ENCODE measurements at regions not wholly inside any gene's neighbourhood (a gene's known extent, or its start where the extent isn't known, plus 50 kb on each side); places are given as distances from the start of the nearest gene placed in this dataset.

DNA sequence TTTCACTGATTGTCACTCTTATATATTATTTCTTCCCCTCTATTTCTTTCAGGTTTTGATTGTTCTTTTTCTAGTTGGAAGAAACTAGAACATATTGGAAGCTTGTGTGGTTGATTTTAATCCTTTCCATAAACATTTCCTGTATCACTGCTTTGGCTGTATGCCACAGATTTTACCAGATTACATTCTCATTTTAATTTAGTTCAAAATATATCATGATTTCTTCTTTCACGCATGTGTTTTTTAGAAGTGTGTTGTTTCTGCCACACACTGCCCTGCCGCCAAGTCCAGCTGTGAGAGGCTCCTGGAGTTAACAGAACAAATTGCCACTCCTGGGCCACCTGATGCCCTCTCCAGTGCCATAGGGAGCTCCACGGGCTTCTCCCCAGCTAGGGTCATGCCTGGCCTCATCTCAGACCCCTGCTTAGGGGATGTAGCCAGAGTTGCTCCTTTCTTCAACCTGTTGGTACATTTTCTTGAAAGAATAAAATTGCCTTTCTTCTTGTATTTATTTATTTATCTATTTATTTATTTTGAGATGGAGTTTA, 206.2 kb upstream of the COPS8 start:
- DNase-seq = no peak

DNA sequence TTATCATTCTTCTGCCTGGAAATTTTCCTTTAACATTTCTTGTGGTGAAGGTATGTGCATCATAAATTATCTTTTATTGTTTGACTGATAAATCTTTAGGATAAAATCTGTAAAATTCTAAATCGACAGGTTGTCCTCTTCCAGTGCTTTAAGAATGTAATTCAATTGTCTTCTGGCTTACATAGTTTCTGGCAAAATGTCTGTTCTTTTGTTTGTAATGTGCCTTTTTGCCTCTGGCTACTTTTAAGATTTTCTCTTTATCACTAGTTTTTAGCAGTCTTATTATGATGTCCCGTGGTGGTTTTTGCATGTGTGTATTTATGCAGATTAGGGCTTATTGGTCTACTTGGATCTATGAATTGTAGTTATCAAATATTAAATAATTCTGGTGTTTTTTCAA, 203.6 kb upstream of the COPS8 start:
- no peak for DNase-seq

GRCh38 chr2:236882930-236883329, 202.8 kb upstream of the COPS8 start:
- no peak for DNase-seq

DNA sequence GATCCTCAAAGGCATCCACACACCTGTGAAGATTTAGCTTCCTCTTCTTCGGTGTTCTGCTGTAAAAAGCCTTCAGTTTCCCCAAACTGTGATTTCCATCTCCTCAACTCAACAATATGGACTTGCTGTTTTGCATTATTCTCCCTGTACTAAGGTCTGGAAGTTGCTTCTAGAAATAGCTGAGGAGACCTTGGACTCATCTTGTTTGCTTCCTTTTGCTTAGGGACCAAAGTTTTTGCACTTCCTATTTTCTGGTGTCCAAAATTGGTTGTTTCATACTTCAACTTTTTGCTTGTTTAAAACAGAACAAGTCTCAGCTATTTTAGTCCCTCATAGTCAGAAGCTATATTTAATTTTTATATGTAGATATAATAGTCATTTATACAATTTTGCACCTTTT, 201.9 kb upstream of the COPS8 start:
- peak; percentile 16 to 49 for DNase-seq

DNA sequence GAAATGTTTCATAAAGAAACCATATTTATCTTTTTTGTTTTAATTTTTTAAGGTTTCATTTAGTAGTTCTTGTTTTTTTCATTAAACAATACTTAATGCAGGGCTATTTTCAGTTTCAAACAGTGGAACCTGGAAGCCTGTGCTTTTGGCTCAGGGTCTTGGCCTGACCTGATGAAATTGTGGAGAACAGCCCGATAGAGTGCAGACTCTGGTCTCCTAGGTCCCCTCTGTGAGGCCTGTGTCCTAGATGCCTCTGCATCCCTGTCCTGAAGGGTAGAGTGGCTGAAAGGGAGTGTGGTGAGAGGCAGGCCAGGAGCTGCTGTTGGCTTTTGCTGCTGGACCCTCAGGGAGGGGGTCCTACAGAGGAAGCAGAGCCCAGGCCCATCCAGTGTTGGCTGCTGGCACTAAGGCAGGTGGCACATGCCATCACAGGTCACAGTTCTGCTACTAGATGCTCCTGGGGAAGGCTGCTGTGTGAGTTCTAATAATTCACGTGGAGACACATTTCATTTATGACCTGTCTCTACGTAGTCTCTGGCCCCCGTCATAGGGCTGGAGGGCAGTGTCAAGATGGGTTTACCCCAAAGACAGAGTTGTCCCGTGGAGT, 201.0 kb upstream of the COPS8 start:
- DNase-seq = no peak

DNA sequence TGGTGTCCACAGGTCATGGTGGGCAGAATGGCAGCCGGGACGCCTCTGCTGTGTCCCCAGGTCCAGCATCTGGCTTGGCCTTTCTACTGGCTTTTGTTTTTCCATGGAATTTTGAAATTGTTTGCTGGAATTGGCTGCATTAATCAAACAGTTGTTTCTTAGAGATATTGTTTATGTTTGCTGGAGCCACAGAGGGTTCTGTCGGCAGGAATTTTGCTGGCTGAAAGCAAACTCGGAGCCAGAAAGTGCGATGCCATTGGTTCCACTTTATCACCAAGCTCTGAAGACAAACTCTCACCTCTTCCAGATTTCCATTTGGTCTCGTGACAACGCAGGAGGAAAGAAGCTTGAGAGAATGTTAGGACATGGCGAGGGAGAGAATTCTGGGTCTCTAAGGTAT, 199.2 kb upstream of the COPS8 start:
- no peak for DNase-seq

GRCh38 chr2:236887531-236887930, 198.2 kb upstream of the COPS8 start:
- no peak for DNase-seq

DNA sequence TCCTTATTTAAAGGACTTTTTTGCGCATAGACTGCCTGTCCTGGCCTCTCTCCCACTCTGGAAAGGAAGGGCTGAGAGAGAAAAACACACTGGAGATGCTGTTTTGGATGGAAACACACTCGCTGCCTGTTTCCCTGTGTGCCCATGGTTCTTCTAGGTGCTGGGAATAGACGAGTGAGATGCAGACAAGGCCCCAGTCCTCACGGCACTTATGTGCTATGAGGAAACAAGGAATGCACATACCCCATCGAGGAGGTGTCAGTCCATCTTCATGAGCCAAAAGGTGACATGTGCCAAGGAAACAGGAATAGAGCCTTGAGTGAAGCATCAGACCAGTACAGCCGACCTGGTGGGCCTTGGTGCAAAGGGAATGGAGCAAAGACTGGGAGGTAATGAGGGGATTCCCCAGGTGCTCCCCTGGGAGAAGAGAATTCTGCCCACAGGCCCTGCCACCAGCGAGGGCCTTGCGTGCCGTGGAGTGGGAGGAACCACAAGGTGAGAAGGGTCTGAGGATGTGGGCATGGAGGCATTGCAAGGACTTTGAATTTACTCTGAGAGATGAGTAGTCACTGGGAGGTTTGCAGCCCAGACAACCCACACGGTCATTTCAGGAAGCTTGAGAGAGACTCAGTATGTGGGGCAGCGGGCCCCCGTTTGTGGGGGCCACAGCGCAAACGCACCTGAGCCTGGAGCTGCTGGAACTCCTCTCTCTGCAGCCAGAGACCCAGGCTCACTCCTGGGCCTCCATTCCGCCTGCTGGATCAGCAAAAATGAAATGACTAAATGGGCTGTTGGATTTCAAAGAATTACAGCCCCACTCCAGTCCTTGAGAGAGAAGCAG, 197.5 kb upstream of the COPS8 start:
- DNase-seq = peak in 1 of 2 donors; percentile 5

- DNase-seq = no peak
Observed at GRCh38 chr2:236888794-236889780, 196.6 kb upstream of the COPS8 start.

DNA sequence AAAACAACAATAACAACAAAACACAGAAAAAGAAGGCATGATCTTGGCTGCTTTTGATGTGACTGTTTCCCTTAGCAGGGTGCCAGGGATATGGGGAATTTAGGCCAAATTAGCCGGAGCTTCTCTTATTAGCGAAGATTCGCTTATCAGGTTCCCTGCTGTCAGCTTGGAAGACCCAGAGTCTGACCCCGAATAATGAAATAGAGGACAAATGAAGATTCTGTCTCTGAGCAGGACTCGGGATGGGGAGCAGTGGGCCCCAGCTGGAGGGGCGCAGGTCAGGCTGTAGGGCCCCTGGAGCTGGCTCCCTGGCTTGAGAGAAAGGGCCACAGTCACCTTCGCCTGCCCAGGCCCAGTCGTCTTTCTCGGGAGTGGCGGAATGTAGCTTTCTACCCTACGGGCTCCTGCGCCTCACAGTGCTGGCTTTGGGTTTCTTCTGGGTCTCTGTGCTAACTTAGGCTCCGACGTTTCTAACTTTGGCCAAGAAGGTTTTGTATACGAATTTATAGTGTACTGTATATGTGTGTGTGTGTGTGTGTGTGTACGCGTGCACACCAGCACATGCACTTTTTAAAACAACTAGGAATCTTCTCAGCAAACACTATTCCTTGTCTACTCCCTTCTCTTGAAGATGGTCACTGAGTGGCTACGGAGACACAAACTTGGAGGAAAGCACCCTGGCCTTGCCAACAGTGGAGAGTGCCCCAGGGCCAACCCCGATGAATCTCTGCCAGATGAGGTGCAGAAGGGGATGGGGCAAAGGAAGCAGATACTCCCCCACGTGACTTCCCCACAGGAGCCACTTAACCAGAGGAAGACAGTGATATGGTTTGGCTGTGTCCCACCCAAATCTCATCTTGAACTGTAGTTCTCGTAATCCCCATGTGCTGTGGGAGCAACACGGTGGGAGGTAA, 195.6 kb upstream of the COPS8 start:
- no peak for DNase-seq

GRCh38 chr2:236892721-236893120, 193.0 kb upstream of the COPS8 start:
- no peak for DNase-seq

- no peak for DNase-seq
Observed at GRCh38 chr2:236894791-236895190, 190.9 kb upstream of the COPS8 start.

DNA sequence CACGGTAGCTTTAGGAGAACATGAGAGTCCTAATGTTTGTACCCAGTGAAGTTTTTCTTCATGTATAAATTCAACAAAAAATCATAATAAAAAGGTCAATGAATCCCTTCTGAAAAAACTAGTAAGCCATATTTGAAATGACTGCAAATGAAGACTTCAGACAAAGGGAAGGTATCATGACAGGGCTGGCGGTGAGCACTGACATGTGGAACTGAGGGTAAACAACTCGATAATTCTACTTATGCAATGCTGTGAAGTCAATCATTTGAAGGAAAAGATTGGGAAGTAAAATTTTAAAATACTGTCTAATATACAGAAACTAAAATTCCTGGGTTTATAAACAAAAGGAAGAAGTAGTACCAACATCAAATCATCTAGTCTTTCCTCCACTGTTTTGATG, 190.2 kb upstream of the COPS8 start:
- DNase-seq = no peak

DNA sequence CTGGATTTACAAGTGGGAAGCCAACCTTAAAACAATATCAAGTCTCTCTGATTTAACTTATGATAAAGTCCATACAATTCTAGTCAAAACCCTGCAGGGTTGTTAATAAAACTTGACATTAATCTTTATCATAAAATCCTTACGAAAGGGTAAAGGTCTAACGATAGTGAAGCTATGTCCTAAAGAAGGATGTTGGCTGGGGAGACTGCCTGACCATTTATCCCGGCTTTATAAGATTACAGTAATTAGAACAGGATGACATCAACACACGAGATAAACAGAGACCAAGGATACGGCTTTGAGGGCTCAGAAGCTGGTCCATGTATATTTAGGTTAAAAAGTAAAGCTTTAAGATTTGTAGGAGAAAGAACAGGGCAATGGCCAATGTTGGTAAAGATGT, 189.0 kb upstream of the COPS8 start:
- no peak for DNase-seq

GRCh38 chr2:236899146-236899545, 186.5 kb upstream of the COPS8 start:
- no peak for DNase-seq

- no peak for DNase-seq
Observed at GRCh38 chr2:236899950-236900640, 185.6 kb upstream of the COPS8 start.

- no peak for DNase-seq
Observed at GRCh38 chr2:236901956-236902355, 183.7 kb upstream of the COPS8 start.

- DNase-seq = no peak
Observed at GRCh38 chr2:236903978-236904377, 181.7 kb upstream of the COPS8 start.

DNA sequence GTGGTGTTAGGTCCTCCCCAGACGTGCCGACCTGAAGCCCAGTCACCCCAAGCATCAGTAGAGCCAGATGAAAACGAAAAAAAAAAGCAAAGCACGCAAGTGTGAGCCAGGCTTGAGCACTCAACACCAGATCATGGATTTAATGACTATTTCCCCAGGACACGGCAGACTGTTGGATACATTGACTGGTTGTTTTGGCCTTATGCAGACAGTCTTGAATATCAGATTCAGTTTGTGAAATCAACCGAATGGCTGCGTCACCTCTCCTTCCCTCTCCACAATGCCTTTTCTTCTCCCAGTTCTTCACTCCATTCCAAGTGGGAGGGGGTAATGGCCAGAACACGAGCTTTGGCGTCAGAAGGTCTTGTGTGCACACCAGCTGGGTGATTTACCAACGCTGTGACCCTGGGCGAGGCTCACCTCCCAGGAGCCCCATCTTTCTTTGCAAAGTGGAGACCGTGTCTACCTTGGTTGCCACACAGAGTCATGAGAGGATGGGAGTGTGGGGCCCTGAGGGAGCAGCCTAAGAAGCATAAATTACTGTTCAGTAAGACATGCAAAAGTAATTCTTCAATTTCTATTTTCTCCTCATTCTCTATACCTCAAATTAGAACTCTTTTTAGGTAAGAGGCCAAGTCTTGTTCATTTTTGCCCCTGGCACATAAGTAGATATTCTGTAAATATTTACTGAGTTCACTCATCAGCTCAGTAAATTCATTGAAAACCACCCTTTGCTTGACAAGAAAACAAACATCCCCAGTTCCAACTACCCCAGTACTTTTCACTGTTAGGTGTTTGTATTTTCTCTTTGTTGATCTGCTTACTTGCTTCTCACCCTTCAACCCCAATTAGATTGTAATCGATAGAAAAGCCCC, 181.1 kb upstream of the COPS8 start:
- no peak for DNase-seq

DNA sequence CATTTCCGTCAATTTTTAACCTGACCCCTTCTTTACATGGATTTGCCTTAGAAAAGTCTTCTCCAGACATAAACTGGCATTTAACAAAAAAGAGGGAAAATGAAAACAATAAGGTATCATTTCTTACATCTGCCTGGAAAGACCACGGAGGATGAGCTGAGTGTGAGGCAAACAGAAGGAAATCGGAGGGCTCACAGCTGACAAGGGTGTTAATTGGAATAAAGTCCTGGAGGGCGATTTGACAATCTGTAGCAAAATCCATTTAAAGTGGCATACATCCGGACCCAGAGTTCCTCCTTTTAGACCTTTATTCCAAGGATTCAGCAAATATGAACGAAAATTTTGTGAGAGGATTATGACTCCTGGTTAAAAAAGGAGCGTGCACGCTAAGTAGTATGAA, 179.7 kb upstream of the COPS8 start:
- no peak for DNase-seq

Data from inflammatory macrophage (primary cell).